Kidney epithelial cell (primary cell): ENCODE measurements at regions not wholly inside any gene's neighbourhood (a gene's known extent, or its start where the extent isn't known, plus 50 kb on each side); places are given as distances from the start of the nearest gene placed in this dataset.

ENCODE experiments used
- DNase-seq: peaks from one replicate; pipeline ENCODE4 v3.0.0-alpha.2; 2010; ENCODE audit warnings: low read depth
- H3K27me3 ChIP-seq: 2 replicates; pipeline ENCODE4 v1.6.0; 2011; ENCODE audit warnings: low read length; ENCODE audit not compliant: control insufficient read depth, insufficient read depth
- H3K36me3 ChIP-seq: 2 replicates; pipeline ENCODE4 v1.5.1; 2011; ENCODE audit warnings: low read length; ENCODE audit not compliant: control insufficient read depth, insufficient read depth
- H3K4me3 ChIP-seq: 2 replicates; pipeline ENCODE4 v1.5.1; 2011; ENCODE audit warnings: low read depth, mild to moderate bottlenecking, control low read depth, low read length
- CTCF ChIP-seq: IDR thresholded peaks from 2 replicates; pipeline ENCODE4 v1.5.1; 2011; ENCODE audit warnings: mild to moderate bottlenecking, moderate library complexity, low read length, control low read depth, inconsistent platforms; ENCODE audit not compliant: insufficient read depth, poor library complexity, severe bottlenecking

GRCh38 chr11:57103899-57104605 lies 77.7 kb upstream of the LRRC55 start:
- Histone ChIP-seq H3K36me3 (no peaks in the 10 kb centered on the region), H3K27me3 (no peaks in the 10 kb centered on the region), H3K4me3 (no peak overlapping the region)
- no peak for DNase-seq
- TF ChIP-seq CTCF, result no peak

GRCh38 chr11:57109331-57109730 lies 72.4 kb upstream of the LRRC55 start:
- no peak for DNase-seq
- Histone ChIP-seq H3K4me3 (no peak overlapping the region), H3K27me3 (no peaks in the 10 kb centered on the region), H3K36me3 (no peaks in the 10 kb centered on the region)
- no peak for TF ChIP-seq CTCF

GRCh38 chr11:57111619-57112018 lies 70.1 kb upstream of the LRRC55 start:
- H3K4me3 ChIP-seq, result no peak overlapping the region
- no peak for DNase-seq
- no peak for TF ChIP-seq CTCF
- no peaks in the 10 kb centered on the region for H3K27me3 ChIP-seq
- no peaks in the 10 kb centered on the region for H3K36me3 ChIP-seq

- no peak overlapping the region for H3K4me3 ChIP-seq
- peak; percentile 55 for TF ChIP-seq CTCF
- H3K27me3 ChIP-seq, result no peaks in the 10 kb centered on the region
- no peak for DNase-seq
- no peaks in the 10 kb centered on the region for H3K36me3 ChIP-seq
Observed at GRCh38 chr11:57116654-57117053, 65.1 kb upstream of the LRRC55 start.

GRCh38 chr11:57120192-57120965 lies 61.4 kb upstream of the LRRC55 start:
- no peak for DNase-seq
- TF ChIP-seq CTCF, result no peak
- no peaks in the 10 kb centered on the region for H3K27me3 ChIP-seq
- no peak overlapping the region for H3K4me3 ChIP-seq
- H3K36me3 ChIP-seq, result no peaks in the 10 kb centered on the region
